ENCODE measurements at regions not wholly inside any gene's neighbourhood (a gene's known extent, or its start where the extent isn't known, plus 50 kb on each side); places are given as distances from the start of the nearest gene placed in this dataset.

DNA sequence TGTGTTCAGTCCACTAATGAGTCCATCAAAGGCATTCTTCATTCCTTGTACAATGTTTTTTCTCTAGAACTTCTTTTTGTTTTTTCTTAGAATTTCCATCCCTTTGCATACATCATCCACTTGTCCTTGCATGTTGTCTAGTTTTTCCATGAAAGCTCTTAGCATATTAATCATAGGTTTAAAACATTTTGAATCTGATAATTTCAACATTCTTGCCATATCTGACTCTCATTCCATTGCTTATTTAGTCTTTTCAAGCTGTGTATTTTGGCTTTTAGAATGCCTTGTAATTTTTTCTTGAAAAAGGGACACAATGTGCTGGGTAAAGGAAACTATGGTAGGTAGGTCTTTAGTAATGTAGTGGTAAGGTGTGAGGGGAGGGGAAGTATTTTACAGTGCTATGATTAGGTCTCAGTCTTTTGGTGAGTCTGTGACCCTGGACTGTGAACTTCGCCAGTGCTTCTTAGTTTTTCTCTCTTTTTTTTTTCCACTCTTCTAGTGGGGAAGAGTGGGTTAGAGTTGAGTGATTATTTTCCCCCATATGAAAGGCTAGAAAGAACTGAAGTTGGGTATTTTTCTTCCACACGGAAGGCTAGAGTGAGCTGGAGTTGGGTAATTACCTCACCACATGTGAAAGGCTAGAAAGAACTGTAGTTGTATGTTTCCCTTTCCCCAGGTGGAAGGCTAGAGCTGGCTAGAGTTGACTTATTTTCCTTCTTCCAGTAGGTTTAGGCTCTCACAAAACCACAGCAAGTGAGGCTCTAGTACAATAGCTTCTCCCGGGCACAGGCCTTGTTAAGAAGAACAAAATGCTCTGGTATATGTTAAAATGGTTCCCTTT is 172.1 kb downstream of the SNX18 start:
- no peak for DNase-seq (ENCODE audit: low read depth in 2 of 2)

DNA sequence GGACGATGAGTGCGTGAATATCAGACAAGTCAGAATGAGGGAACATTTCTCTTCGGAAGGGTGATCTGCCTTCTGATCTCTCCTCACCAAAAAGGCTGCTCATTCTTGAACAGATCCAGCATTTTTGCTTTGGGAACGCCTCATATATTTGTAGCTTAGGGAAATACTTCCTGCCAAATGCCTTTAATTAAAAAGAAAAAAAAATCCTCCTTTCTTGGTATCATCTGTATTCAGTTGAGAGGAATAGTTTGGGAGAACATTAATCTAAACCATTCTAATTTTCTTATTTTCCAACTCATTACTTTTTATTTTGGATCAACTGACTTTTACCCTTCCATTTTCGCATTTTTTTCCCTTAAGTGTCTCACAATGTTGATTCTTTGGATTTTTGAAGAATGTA is 163.4 kb downstream of the SNX18 start:
- no peak for DNase-seq (ENCODE audit: low read depth in 2 of 2)

DNA sequence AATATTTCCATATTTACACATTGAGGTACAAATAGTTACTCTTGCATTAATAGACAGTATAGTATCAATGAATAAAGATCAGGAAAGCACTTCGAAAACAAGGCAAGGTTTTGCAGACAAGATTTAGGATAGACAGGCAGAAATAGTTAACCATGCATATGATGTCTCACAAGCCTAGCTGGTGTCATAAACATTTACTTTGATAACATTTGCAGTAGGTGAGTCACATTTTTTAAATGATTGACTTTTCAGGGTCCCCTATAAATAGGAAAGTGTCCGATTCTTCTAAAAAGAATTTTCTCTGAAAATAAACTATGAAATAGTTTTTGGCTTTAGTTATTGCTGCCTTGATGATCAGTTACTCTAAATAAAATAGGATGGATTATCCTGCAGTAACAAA is 162.1 kb downstream of the SNX18 start:
- no peak for DNase-seq (ENCODE audit: low read depth in 2 of 2)

DNA sequence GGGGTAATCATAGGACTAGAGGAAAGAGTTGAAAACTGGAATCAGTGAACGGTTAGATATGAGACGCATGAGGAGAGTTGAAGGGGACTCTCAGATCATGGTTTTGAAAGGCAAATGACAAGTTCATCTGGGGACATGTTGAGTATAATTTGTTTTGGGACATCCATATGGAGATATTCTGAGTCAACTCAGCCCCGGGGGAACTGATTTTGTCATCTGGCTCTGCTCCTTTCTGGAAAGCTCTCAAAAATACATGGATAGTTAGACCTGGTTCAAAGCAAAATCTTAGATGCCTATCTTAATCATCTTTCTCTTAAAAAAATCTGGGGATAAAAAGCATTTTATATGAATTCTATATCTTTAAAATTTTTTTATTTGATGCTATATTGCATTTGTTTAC is 161.2 kb downstream of the SNX18 start:
- no peak for DNase-seq (ENCODE audit: low read depth in 2 of 2)

- no peak for DNase-seq (ENCODE audit: low read depth in 2 of 2)
Measured at GRCh38 chr5:54676481-54677340, 159.2 kb downstream of the SNX18 start.

- DNase-seq (ENCODE audit: low read depth in 2 of 2), result peak; percentile 11 to 19
Measured at GRCh38 chr5:54673523-54674225, 156.1 kb downstream of the SNX18 start.

GRCh38 chr5:54672871-54673270 is 155.3 kb downstream of the SNX18 start:
- no peak for DNase-seq (ENCODE audit: low read depth in 2 of 2)

GRCh38 chr5:54671681-54672080 is 154.1 kb downstream of the SNX18 start:
- DNase-seq (ENCODE audit: low read depth in 2 of 2), result no peak

DNA sequence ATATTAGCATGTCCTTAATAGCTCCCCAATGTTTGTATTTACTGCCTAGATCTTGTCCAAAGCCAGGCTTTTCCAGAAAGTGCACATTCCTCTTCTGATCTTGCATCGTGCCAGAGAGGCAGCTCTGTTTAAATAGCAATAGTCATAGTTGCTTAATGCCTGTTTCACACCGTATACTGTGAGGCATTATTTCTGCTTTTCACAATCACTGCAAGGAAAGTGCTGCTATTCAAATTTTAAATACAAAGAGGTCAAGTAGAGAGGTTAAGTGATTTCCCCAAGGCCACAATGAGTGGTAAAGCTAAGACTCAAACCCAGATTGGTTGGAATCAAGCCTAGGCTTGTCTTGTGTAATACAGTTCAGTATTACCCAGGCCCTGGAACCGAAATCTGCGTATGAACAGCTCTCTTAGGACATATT is 153.6 kb downstream of the SNX18 start:
- no peak for DNase-seq (ENCODE audit: low read depth in 2 of 2)

GRCh38 chr5:54670281-54670680 is 152.7 kb downstream of the SNX18 start:
- no peak for DNase-seq (ENCODE audit: low read depth in 2 of 2)

GRCh38 chr5:54669845-54670244 is 152.3 kb downstream of the SNX18 start:
- no peak for DNase-seq (ENCODE audit: low read depth in 2 of 2)

DNA sequence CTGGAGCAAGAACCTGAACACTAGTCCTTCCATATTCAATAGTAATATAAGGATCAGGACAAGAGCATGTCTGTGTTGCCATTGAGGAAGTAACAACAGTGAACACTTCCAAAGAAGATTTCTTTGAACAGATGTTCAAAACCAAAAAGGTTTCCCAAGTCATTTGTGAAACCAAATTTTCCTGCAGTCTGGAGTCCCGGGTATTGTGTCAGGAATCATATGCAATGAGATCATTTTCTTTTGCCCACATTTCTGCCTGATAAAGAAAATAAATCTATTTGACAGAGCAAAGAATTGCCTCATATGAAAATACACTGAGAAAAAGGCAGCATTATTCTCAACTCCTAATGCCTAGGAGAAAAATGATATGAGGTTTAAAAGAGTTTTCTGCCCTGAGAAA is 151.7 kb downstream of the SNX18 start:
- no peak for DNase-seq (ENCODE audit: low read depth in 2 of 2)

DNA sequence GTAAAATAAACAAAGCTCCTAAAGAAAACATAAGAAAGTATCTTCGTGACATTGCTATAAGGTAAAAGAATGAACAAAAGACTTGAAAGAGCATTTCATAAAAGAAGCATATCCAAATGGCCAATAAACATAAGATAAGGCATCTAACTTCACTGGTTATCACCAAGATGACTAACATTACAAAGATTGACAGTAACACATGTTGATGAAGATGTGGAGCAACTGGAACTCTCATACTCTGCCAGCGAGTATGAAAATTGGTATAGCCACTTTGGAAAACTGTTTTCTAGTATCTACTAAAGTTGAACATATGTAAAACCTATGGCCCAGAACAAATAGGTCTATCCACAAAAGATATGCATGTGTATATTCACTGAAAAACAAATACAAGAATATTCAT is 150.5 kb downstream of the SNX18 start:
- DNase-seq (ENCODE audit: low read depth in 2 of 2), result no peak

DNA sequence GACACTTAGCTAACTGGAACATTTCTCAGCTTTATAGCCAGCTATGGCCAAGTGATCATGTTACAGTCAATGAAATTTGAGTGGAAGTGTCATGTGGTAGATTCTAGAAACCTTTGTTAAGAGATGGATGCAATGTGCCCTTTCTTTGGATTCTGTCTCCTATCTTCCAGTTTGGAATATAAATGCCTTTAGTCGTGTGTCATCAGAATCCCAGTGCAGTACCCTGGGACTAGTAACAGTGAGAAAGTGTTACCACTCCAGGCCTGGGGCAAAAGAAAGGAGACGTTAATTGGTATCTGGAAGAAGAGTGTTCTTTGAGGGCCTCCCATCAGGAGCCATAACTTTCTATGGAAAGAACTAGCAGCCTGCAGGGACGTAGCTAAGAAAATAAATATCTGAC is 149.6 kb downstream of the SNX18 start:
- DNase-seq (ENCODE audit: low read depth in 2 of 2), result no peak

- DNase-seq (ENCODE audit: low read depth in 2 of 2), result no peak
Measured at GRCh38 chr5:54663866-54664265, 146.3 kb downstream of the SNX18 start.

DNA sequence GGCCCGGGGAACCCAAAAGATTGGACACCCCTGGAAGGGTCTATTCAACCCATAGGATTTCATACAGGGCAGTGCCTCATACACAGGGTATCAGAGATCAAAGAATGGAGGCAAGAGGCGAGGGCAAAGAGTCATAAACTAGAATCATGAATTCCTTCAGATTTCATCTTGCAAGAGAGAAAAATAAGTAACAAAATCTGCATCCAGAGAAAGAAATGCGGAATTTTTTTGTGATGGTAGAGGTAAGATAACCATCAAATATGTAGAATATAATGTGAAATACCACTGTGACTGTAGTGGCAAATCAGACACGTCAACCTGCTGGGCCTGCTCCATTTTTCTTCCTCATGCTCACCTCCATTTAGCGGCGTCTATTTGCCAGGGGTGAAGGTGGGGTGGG is 143.6 kb downstream of the SNX18 start:
- no peak for DNase-seq (ENCODE audit: low read depth in 2 of 2)

DNA sequence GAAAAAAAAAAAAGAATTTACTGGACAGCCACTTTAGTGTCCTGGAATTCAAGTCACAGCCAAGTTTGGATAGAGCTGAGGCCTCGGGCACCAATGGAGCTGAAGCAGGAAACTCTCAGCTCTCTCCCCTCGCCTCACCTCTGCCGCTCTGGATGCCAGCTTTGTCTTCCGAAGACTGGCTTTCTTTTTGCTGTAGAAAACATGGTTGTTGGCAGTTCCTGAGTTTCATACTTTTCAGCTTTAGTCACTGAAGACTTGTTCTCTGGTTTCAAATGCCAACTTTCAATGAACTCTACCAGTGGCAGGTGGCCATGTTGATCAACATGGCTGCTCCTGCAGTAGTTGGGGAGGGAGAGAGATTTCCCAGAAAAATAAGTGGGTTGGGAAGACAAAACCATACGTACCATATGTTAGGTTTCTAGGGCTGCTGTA is 142.2 kb downstream of the SNX18 start:
- no peak for DNase-seq (ENCODE audit: low read depth in 2 of 2)

GRCh38 chr5:54658010-54658409 is 140.5 kb downstream of the SNX18 start:
- no peak for DNase-seq (ENCODE audit: low read depth in 2 of 2)

GRCh38 chr5:54656261-54656728 is 138.7 kb downstream of the SNX18 start:
- DNase-seq (ENCODE audit: low read depth in 2 of 2), result no peak

- DNase-seq (ENCODE audit: low read depth in 2 of 2), result no peak
Measured at GRCh38 chr5:54655761-54656160, 138.2 kb downstream of the SNX18 start.

- DNase-seq (ENCODE audit: low read depth in 2 of 2), result no peak
Measured at GRCh38 chr5:54655266-54655665, 137.7 kb downstream of the SNX18 start.

DNA sequence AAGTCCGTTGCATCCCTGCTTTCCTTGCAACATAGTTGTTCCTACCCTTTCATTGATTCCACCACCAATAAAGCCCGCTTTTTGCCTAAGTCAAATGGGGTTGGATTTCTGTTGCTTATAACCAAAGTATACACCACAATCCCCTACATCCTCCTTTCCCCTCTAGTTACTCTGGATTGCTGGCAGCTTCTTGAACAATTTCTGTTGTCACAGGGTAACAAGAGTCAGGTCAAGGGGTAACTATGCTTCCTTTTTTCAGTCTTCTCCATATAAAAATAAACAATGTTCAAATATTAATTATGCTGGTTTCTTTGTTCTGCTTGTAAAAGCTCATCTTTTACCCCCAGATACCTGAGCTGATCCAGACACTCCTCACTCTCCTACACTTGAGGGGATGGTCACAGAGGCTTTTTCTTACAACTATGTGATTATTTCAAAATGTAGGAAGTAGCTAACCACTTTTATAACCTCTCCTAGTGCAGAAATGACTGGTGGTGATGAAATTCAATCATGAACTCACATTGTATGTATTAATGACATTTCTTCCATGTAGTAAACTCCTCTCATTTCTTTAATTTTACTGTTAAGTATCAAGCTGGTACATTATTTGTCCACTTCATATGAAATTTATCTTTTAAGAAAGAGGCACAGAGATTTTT is 136.5 kb downstream of the SNX18 start:
- DNase-seq (ENCODE audit: low read depth in 2 of 2), result no peak

All from stimulated activated CD8-positive, alpha-beta memory T cell treated with anti-CD3 and anti-CD28 coated beads, Interleukin-7, amount 100 ng/mL, for 4 hours (primary cell).